ENCODE measurements at regions not wholly inside any gene's neighbourhood (a gene's known extent, or its start where the extent isn't known, plus 50 kb on each side); places are given as distances from the start of the nearest gene placed in this dataset.

- TF ChIP-seq POLR2AphosphoS5 (IDR thresholded peaks at IDR 0.05), result no peak
- TF ChIP-seq CTCF (IDR thresholded peaks at IDR 0.05), result no peak
These were observed 578.9 kb downstream of the PLPP3 start for GRCh38 chr1:56000424-56000823.

Data from prostate gland (tissue), 2 donors.